ENCODE measurements at regions not wholly inside any gene's neighbourhood (a gene's known extent, or its start where the extent isn't known, plus 50 kb on each side); places are given as distances from the start of the nearest gene placed in this dataset.

GRCh38 chrX:42531441-42531840, 246.5 kb downstream of the PPP1R2C start:
- TF ChIP-seq CTCF (conservative IDR thresholded peaks at IDR 0.05) (no peak), ZFX (IDR thresholded peaks at IDR 0.05) (no peak)

All from C4-2B (cell line).